ENCODE measurements at regions not wholly inside any gene's neighbourhood (a gene's known extent, or its start where the extent isn't known, plus 50 kb on each side); places are given as distances from the start of the nearest gene placed in this dataset.
A peak's percentile ranks its signal among the peaks of the same experiment; 100 is the strongest.

DNA sequence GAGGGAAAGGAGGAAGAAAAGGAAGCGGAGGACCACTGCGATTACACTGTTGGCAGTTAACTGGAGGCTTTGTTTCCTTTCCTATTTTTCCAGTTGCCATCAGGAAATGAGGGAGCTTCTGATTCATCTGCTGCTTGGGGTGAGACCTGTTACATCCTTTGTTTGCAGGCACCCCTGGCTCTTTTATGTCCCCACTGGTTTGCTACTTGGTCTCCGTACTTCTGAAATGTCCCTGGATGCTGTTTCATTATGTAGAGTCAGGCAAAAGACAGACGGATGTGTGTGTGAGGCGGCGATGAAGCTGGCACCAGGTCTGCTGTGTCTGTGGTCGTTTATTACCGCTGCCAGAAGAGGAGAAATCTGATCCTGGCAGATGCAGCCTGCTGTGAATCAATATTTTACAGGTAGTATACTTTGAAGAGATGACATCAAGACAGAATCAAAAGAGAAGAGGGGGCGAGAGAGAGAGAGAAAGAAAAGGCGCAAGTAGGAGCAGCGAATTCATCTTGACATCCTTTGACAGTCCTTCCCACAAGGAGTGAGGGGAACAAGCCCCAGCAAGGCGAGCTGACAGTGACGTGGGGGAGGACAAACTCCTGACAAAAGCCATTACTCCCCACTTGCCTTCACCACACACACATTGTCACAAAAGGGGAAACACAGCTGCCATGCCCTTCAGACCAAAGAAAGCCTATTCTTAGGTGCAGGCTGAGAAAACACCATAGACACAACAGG lies 145.9 kb upstream of the FBXL4 start:
- ATAC-seq (no peak), DNase-seq (no peak)
- intact Hi-C loops (cut with micrococcal nuclease) = no loop called here

DNA sequence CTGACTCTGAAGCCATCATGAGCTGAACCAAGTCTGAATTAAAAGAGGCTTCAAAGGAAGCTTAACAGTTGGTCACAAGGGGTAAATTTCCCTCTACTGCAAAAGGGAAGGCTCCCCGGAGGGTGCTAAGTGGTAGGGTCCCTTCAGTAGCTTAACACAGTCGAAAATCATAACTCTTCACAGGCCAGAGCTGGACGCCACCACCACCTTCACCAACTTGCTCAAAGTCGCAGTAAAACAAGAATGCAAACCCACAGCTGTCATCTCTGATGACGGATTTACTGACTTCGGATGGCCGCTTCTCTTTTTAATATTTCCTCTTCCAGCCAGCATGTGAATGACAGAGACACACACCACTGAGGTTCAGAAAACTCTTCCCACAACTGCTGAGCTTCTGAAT lies 144.7 kb upstream of the FBXL4 start:
- ATAC-seq (no peak), DNase-seq (no peak)
- intact Hi-C loops (cut with micrococcal nuclease) = no loop called here

DNA sequence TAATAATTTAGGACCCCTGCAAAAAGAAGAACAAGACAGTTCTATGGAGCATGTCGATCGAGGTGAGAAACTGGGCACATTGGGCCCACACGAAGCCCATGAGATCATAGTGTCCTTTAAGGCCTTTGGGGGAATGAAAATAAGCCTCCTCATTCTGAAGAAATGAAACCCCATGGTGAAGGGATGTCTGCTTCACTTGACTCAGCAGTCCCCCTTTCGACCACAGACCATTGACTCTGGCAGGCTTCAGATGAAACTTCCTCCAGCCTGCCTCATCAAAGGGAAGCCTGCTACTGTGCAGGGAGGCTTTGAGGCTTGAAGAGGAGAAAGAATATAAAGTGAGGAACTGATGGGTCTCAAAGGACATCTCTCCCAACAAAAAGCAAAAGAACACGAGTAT lies 144.2 kb upstream of the FBXL4 start:
- intact Hi-C loops (cut with micrococcal nuclease) = no loop called here
- ATAC-seq = no peak
- no peak for DNase-seq

DNA sequence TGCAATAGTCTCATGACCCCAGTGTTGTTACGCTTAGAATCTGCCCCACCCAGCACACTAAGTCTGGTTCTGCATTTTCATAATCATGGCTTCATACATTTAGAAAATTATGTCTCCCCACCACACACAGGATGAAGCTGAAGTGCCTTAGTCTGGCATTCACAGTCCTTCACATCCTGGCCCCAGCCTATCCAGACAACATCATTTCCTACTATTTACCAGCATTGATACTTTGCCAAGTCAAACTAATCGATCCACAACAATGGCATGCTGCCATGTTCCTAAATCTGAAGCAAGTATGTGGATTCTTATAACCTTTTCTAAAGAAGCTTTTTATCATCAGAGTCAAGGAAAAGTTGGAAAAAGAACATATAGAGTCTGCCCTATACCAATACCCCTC lies 132.4 kb upstream of the FBXL4 start:
- DNase-seq (no peak), ATAC-seq (no peak)
- intact Hi-C loops (cut with micrococcal nuclease) = no loop called here

DNA sequence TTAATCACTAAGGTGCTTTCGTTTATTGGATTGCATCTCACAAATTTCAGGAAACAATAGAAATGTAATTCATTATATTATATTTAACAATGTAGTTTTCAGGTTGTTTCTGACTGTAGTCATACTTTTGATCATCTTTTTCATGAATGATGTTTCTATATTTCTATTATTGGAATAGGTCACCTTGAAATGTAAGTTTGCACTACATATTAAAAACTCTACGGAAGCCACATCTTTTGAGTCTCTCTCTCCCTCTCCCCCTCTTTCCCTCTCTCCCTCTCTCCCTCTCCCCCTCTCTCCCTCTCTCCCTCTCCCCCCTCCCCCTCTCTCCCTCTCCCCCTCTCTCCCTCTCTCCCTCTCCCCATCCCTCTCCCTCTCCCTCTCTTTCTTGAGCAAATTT lies 131.3 kb upstream of the FBXL4 start:
- intact Hi-C loops (cut with micrococcal nuclease) = no loop called here
- DNase-seq = no peak
- ATAC-seq = no peak

DNA sequence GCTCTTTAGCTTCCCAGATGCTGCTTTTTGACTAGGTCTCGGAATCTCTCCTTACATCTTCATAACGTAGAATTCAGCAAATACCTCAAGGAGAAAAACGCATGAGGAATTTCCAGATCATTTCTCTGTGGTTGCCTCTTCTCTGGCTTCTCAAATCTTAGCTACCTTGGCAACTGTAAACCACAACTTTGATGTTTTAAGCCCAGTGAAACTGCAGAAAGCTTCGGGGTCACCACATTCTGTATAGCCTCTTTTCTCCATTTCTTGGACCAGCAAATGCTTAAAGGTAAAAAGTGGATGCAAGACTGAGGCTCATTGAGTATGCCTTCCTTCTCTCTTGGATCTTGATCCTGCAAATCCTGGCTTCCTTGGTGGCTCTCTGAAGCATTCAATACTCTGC lies 125.5 kb upstream of the FBXL4 start:
- intact Hi-C loops (cut with micrococcal nuclease) = no loop called here
- no peak for DNase-seq
- ATAC-seq = no peak

DNA sequence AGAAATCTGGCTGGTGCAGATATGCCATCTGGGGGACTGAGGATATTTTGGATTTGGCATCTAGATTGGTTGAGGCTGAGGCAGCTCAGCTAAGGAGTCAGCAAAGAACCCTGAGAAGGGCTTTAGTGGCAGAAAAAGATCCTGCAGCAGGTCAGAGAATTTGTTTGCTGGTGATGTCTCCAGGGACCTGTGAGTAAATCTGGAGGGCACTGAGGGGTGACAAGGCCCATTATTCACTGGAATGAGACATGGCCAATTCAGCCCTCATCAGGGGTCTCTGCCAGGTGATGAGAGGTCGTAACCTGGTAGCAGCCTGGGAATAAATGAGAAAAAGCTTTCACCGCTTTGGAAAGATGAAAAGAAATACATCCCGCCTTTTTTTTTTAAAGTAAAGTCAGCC lies 118.3 kb upstream of the FBXL4 start:
- ATAC-seq (no peak), DNase-seq (no peak)
- intact Hi-C loops (cut with micrococcal nuclease) = no loop called here

DNA sequence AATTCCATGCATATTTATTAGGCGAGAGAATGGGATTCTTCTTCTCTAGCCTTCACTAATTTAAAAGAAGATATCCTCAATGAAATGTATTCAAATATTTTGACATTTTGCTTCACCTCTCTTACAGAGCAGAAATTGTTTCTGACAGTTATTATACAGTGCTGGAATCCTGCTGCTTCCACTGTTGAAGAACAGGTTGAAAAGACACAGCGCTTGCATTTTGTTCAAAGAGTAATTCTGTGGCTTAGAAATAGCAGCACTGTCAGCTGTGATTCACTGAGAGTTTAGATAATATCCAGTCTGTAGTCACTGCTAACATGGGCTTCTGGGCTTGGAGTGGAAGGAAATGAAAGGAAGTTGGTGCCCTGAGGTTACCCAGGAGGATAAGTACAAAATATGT lies 117.1 kb upstream of the FBXL4 start:
- DNase-seq (no peak), ATAC-seq (no peak)
- intact Hi-C loops (cut with micrococcal nuclease) = no loop called here

DNA sequence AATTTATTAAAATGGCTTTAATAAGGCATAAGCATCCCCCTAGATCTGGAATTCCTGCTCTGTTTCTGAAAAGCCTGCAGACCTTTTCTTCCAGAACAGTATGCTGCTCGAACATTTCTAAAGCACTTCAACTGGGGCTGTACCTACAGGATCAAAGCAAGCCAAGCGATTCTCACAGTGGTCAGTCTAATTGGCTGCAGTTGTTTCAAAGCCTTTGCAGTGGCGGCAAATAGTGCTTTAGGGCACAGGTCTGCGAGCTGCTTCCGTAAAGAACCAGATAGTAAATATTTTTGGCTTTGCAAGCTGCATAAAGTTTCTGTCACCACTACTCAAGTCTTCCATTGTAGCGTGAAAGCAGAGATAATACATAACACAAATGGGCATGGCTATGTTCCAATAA lies 88.9 kb upstream of the FBXL4 start:
- ATAC-seq = no peak
- no peak for DNase-seq
- intact Hi-C loops (cut with micrococcal nuclease) = no loop called here

DNA sequence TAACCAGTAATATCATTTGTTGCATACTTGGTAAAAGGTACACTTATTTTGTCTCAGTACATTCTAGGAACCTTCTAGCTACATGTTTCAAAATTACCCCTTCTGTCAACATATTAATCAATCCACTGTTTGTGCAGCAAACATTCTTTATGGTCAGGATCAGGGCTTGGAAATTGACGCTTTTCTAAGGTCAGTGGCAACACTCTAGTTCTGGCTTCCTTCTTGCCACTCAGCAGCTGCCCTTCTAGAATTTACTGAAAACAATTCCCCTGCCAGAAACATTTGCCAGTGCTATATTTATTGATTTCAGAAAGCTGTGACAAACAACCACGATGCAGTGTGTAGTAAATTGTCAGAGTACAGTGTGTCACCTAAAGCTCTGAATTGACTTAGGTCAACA lies 84.7 kb upstream of the FBXL4 start:
- intact Hi-C loops (cut with micrococcal nuclease) = no loop called here
- ATAC-seq = peak; percentile 32
- no peak for DNase-seq

DNA sequence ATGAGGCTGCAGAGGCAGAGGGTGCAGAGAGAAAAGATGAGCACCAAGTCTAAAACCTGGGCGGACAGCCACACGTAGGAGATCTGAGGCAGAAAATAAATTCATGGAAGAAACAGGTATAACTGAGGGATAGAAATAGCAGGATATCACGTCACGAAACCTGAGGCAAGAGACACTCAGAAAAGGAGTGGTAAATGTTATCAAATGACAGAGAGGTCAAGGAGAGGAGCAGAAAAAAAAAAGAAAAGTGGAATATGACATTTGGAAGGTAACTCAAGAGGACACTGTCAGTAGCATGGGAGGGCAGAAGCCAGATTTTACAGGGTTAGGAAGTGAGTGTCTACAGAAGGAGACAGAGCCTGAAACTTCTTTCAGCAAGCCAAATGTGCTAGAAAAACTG lies 84.2 kb upstream of the FBXL4 start:
- intact Hi-C loops (cut with micrococcal nuclease) = no loop called here
- DNase-seq (no peak), ATAC-seq (peak; percentile 28)

DNA sequence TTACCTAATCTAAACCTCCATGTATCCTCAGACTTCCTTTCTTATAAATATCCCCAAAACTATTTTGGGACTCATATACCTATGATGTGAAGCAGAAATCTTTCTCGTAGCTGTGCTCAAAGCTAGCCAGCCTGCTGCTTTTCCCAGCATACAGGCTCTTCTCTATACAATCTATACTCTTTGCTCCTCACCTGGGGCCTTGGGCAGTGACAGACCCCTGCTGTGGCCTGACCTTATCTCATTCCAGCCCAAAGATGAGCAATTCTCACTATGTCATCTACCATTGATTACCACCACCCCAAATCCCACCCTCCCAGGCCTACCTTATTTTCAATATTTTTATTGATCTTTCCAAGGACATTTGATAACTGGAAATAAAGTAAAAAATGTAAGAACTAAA lies 83.2 kb upstream of the FBXL4 start:
- intact Hi-C loops (cut with micrococcal nuclease) = no loop called here
- DNase-seq = no peak
- no peak for ATAC-seq

DNA sequence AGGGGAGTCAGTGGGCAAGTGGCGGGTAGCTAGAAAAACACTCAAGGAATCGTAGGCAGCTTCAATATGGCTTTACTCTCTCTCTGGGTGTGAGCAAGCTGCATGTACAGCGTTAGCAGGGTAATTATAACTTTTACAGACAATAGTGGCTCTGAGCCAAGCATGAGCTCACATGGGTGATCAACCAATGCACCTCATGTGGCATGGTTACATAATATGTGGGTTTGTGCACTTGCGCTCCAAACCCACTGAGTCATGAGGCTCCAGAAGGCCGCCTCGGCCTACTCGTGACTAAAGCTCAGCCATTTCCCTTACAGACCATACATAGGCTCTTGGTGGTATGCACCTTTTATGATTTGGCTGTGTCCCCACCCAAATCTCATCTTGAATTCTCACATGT lies 78.4 kb upstream of the FBXL4 start:
- no peak for DNase-seq

DNA sequence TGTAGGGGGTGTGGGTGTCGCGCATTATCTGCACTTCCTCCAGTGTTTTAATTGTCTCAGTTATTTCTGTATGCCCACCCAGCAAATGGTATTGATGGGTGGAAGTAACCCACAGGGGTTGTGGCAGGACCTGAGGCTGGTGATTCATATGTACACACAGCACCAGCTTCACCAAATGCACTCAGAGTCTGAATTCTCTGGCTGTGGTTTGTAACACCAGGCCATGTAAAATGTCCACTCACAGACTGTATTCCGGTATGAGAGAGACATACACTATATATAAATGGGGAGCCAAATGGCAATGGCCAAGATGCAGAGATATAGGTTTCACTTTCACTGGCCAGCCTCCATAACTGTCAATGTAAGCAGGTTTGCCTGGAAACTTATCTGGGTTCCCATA lies 76.3 kb upstream of the FBXL4 start:
- intact Hi-C loops (cut with micrococcal nuclease) = no loop called here
- DNase-seq = no peak
- no peak for ATAC-seq

More for the DNA sequence above, 78.4 kb upstream of the FBXL4 start:
- intact Hi-C loops (cut with micrococcal nuclease) = no loop called here
- no peak for ATAC-seq

DNA sequence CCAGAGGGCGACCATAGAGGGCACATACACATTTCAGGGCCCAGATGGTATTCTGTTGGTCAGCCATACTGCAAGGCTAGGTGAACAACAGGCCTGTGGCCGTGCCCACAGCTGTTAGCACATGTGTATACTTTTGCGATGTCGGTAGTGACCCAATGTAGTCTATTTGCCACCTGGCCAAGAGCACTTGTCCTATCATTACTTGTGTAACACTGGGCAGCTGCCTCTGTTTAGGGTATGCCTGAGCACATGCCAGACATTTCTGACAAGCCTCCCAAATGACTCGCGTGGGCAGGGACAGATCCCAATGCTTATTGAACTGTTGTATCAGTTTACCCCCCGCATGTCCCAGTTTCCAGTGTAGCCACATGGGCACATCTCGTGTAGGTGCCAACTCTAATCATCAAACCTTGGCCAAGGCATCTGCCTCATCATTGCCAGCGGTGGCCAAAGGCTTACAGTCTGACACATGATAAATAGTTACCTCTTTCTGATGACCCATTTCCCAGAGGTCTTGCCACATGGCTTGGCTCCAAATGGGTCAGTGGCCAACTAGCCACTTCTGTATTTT lies 74.4 kb upstream of the FBXL4 start:
- intact Hi-C loops (cut with micrococcal nuclease) = no loop called here
- DNase-seq = no peak
- peak; percentile 86 for ATAC-seq

DNA sequence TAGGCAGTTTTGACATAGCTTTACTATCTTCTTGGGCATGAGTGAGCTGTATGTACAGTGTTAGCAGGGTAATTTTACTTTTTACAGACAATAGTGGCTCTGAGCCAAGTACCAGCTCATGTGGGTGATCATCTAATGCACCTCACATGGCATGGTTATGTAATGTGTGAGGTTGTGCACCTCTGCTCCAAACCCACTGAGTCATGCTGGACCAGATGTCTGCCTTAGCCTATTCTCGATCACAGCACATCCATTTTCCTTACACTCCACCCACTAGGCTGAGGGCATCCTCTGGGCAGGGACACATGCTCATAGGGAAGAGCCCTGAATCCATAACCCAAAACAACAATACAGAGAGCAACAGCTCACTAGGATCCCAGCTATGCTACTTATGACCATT lies 71.6 kb upstream of the FBXL4 start:
- intact Hi-C loops (cut with micrococcal nuclease) = no loop called here
- ATAC-seq = no peak
- no peak for DNase-seq

DNA sequence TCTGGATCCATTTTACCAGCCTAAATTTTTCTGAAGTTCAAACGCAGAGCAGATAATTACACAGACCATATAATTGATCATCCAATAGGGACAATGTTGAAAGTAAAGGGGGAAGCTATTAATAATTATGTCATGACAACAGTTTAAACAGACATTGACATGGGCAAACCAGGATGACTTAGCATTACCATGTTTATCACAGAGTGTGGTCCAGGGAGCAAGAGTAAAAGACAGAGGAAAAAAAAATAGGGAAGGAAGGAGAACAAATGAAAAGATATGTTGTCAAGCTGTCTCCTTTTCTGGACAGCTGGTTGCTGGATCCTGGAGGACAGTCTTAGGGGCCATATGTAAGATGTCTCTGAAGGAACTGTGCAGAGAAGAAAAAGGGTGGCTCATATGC lies 69.4 kb upstream of the FBXL4 start:
- intact Hi-C loops (cut with micrococcal nuclease) = no loop called here

DNA sequence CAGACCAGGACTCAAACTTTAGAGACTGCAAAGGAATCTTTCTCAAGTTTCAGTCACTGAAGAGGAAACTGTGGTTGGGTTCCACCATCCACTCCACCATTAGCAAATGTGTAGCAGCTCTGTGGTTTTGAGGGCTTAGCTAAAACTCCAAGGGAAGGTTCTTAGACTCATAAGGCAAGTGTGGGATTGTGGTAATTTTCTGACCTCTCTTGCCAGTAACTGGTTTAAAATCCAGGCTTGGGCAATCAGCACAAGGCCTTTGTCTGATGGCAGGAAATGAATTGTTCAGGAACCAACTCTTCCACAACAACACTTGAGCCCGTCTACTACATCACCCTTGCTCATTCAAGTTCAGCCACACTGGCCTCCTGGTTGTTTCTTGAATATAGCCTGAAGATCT lies 68.6 kb upstream of the FBXL4 start:
- no peak for DNase-seq
- intact Hi-C loops (cut with micrococcal nuclease) = no loop called here
- no peak for ATAC-seq

More for the DNA sequence above, 69.4 kb upstream of the FBXL4 start:
- ATAC-seq = no peak
- no peak for DNase-seq

DNA sequence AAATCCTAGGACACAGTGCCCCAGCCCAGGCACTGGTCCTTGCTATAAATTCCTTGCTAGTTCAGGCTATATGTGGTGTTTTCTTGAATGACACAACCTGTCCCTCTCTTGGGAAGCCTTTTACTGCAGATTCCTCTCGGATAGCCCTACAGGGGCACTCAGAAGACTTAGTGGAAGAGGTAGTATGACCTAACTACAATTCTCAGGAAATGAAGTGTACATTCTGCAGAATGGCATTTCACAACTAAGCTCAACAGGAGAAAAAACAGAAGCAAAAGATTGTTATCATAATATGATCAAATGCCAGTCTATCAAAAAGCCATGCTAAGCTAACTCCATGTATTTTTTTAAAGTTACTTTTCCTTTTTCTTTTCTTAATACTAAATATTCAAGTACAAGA lies 66.3 kb upstream of the FBXL4 start:
- intact Hi-C loops (cut with micrococcal nuclease) = no loop called here
- ATAC-seq (no peak), DNase-seq (no peak)

DNA sequence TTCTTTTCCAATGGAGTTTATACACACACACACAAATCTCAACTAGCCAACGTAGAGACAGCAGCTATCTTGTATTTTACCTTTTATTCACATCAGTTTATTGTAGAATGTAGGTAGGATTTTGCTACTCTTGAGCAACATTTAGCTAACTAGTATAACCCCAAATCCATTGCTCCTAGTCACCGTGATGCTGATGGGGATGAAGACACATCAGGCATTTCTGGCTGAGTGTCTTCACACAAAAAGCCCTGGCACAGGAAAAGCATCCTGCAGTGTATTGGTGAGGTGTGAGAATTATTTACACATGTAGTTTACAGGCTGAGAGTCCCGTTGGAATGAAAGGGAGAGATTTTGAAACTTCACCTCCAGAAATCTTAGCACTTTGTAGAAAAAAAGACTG lies 65.9 kb upstream of the FBXL4 start:
- intact Hi-C loops (cut with micrococcal nuclease) = no loop called here
- DNase-seq = no peak
- ATAC-seq = no peak

DNA sequence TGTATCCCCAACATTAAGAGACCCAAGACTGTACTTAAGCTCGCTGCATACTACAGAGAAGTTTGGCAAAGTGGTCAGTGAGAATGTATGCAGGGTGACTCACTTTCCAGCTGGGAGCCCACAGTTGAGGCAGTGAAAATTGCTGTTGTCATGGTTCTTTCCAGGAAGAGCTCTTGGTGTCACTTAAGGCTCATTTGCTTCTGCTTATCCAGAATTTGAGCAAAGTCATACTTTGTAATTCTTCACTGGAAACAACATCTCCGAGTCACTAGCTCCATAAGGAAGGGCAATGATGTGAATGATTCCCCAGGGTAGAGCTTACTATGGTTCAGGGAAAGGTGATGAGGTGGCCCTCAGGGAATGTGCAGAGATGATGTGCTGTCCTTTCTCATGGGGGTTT lies 65.4 kb upstream of the FBXL4 start:
- ATAC-seq (no peak), DNase-seq (no peak)
- intact Hi-C loops (cut with micrococcal nuclease) = no loop called here

DNA sequence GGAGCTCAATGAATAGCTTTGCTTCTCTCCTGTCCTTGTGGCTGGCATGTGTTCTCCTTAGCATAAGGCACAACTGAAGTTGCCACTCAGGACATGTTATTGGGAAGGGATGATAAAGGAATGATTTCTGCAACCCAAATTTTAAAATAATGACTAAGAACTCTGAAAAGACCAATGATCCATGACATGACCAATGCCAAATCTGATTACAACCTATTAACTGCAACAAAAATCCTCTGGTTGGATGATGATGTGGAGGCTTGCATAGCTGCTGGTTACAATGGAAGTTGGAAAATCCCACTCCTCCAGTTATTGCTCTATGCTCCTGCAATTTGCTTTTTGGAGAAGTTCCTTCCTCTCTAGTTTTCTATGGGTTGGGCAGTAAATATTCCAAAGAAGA lies 63.4 kb upstream of the FBXL4 start:
- DNase-seq (no peak), ATAC-seq (no peak)
- intact Hi-C loops (cut with micrococcal nuclease) = no loop called here
